Activated CD4-positive, alpha-beta T cell treated with anti-CD3 and anti-CD28 coated beads, Interleukin-10, Interleukin-2, amounts not matched to agents 100 ng/mL and 50 ng/mL, durations not matched to agents 16 hours and 8 hours (primary cell): ENCODE measurements at regions not wholly inside any gene's neighbourhood (a gene's known extent, or its start where the extent isn't known, plus 50 kb on each side); places are given as distances from the start of the nearest gene placed in this dataset.
"Not testable (repeated sequence)": the region's sequence is repeated elsewhere in the genome, so short reads cannot be mapped to it uniquely, and the experiment has no call there.

ENCODE experiments used
- DNase-seq: peaks from one replicate; pipeline ENCODE4 v3.0.0-alpha.2; 2020

GRCh38 chr5:157956271-157956885 lies 97.4 kb upstream of the CLINT1 start:
- DNase-seq = peak; percentile 38

GRCh38 chr5:157955541-157956172 lies 96.7 kb upstream of the CLINT1 start:
- no peak for DNase-seq

DNA sequence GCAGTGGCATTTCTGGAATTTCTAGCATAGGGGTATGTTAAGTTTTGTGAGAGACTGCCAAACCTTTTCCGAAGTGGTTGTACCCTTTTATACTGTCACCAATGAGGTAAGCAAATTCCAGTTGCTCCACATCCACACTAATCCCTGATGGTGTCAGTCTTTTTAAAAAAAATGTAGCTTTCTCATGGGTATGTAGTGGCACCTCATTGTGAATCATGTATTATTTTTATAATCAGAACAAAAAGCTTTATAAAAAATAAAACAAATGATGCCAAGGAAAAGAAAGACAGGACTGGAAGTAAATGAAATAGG lies 93.4 kb upstream of the CLINT1 start:
- no peak for DNase-seq

GRCh38 chr5:157951673-157952373 lies 92.9 kb upstream of the CLINT1 start:
- DNase-seq = no peak

- no peak for DNase-seq
These were observed 90.6 kb upstream of the CLINT1 start for GRCh38 chr5:157949520-157949919.

DNA sequence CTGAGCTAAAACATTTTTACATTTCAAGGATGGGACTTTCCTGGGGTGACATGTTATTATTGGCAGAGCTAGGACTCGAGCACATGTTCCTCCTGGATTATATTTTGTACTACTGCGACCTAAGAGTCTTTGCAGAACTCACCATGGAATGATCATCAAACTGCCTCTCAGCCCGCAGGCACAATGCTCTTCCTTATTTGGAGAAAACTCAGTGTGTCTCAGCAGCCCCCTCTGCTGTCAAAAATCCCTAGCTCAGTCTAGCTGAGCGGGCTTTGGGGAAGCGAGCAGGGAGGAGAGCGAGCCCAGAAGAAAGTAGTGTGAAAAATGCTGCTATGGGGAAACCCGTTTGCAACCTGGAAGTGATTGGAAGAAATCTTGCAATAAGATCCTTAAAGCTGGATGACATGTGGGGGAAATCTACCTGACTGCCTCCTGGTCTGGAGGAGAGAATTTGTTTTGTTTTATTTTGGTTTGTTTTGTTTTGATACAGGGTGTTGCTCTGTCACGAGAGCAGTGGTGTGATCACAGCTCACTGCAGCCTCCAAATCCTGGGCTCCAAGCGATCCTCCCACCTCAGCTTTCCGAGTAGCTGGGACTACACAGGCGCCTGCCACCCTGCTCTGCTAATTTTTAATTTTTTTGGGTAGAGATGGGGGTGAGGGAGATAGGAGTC lies 89.9 kb upstream of the CLINT1 start:
- peak; percentile 78 for DNase-seq

DNA sequence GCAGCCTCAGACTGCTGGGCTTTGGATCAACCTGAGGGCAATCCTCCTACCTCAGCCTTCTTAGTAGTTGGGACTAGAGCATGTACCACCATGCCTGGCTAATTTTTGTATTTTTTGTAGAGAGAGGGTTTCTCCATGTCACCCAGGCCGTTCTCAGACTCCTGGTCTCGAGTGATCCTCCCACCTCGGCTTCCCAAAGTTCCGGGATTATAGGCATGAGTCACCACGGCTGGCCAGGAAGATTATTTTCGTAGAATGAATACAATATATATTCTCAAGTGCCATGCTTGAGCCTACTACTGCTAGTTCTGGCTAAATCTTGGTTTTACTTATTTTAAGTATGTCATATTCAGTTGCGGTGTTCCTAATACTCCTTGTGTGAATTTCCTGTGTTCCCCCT lies 88.2 kb upstream of the CLINT1 start:
- DNase-seq = no peak

- DNase-seq = not testable (repeated sequence)
These were observed 86.9 kb upstream of the CLINT1 start for GRCh38 chr5:157945822-157946221.

DNA sequence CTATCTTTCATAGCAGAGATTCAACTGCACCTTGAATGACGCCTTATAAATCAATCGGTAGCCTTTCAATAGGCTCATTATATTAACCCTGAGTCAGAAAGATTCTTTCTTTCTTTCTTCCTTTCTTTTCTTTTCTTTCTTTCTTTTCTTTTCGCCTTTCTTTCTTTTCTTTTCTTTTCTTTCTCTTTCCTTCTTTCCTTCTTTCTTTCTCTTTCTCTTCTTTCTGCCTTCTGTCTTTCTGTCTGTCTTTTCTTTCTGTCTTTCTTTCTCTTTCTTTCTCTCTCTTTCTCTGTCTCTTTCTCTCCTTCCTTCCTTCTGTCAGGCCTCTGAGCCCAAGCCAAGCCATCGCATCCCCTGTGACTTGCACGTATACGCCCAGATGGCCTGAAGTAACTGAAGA lies 86.0 kb upstream of the CLINT1 start:
- no peak for DNase-seq

DNA sequence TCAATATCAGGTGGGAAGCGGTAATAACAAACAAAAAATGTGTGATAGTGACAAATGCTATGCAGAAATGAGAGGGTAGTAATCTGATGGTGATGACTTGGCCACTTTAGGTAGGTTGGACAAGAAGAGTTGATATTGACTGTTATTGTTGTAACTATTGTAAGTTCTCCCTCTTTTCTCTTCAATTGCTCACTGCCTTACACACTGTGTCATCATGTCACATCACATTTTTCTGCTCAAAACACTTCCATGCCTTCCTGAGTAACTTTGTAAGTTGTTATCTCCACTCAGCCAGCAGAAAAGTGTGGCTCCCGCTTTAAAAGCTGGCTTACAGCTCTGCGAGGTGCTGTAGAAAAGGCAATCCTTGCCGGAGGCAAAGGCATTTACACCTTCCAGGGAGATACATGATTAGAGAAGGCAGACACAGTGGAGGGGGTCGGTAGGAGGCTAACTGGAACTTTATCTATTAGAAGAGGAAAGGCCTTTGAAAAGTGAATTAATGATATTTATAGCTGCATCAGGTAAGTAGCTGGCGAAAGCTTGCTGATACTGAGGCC lies 85.2 kb upstream of the CLINT1 start:
- no peak for DNase-seq

DNA sequence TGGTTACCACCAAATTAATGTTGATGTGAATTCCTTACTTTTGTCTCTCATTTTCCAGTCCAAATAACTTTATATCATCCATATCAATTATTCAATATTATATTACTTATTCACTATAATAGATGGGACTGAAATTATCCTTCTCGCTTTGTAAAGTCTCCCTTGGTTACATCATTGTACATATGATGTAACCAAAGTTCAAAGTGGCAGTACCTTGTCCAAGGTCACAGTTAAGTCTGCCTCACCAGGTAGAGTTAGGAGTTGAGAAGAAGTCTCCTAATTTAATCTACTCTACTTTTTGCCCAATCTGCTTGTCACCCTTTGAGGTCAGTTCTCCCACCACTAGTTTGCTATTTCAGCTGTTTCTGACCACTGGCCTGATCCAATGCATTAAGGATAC lies 83.7 kb upstream of the CLINT1 start:
- no peak for DNase-seq

- no peak for DNase-seq
These were observed 82.7 kb upstream of the CLINT1 start for GRCh38 chr5:157941616-157942015.

- DNase-seq = not testable (repeated sequence)
These were observed 79.2 kb upstream of the CLINT1 start for GRCh38 chr5:157938101-157938500.

DNA sequence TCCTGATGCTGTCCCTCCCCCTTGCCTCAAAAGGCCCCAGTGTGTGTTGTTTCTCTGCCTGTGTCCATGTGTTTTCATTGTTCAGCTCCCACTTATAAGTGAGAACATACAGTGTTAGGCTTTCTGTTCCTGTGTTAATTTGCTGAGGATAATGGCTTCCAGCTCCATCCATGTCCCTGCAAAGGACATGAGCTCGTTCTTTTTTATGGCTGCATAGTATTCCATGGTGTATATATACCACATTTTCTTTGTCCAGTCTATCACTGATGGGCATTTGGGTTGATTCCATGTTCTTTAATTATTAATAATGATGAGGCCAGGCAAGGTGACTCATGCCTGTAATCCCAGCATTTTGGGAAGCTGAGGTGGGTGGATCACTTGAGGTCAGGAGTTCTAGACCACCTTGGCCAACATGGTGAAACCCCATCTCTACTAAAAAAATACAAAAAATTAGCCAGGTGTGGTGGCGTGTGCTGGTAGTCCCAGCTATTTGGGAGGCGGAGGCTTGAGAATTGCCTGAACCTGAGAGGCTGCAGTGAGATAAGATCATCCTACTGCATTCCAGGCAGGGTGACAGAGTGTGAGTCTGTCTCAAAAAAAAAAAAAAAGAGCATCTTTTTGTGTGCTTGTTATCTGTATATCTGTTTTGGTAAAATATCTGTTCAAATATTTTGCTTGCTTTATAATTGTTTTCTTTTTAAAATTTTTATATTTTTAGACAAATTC lies 78.0 kb upstream of the CLINT1 start:
- DNase-seq = not testable (repeated sequence)

DNA sequence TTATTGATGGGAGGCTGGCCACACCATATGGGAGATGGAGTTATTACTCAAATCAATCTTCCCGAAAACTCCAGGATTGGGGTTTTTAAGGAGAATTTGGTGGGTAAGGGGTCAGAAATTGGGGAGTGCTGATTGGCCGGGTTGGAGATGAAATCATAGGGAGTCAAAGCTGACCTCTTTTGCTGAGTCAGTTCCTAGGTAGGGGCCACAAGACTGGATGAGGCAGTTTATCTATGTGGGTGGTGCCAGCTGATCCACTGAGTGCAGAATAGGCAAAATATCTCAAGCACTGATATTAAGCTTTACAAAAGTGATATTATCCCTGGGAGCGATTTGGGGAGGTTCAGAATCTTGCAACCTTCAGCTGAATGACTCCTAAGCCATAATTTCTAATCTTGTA lies 75.7 kb upstream of the CLINT1 start:
- no peak for DNase-seq

- DNase-seq = no peak
These were observed 74.1 kb upstream of the CLINT1 start for GRCh38 chr5:157933005-157933404.

DNA sequence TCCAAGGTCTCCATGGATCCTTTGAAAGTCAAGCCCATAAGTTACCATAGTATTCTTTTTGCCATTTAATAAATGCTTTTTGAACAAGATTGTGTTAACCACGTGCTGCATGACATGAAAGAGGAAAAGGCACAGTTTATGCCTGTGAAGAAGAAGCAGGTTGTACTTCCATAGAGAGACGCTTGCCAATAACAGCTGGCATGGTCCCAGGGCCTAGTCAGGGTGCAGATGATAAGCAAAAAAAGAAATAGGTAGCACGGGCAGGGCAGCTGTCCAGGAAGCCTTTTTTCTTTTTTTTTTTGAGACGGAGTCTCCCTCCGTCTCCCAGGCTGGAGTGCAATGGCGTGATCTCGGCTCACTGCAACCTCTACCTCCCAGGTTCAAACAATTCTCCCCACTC lies 71.8 kb upstream of the CLINT1 start:
- no peak for DNase-seq

DNA sequence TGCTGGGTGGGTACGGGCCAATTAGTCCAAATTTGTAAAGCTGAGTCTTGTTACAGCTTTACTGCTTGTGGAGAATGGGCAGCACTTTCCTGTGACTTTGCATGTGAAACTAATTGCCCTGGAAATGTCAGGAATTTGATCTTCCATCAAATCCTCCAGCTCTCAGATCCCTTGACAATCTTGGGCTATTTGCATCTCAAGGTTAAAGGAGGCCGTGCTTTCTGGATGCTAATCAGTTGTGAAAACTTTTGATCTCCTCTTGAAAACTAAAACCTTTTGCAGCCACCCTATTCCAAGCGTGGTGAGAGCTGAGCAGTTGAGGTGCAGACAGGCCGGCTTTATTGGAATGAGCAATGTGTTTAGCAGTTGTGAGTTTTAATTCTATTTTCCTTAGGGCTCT lies 68.0 kb upstream of the CLINT1 start:
- DNase-seq = no peak

- no peak for DNase-seq
These were observed 67.1 kb upstream of the CLINT1 start for GRCh38 chr5:157925786-157926671.

DNA sequence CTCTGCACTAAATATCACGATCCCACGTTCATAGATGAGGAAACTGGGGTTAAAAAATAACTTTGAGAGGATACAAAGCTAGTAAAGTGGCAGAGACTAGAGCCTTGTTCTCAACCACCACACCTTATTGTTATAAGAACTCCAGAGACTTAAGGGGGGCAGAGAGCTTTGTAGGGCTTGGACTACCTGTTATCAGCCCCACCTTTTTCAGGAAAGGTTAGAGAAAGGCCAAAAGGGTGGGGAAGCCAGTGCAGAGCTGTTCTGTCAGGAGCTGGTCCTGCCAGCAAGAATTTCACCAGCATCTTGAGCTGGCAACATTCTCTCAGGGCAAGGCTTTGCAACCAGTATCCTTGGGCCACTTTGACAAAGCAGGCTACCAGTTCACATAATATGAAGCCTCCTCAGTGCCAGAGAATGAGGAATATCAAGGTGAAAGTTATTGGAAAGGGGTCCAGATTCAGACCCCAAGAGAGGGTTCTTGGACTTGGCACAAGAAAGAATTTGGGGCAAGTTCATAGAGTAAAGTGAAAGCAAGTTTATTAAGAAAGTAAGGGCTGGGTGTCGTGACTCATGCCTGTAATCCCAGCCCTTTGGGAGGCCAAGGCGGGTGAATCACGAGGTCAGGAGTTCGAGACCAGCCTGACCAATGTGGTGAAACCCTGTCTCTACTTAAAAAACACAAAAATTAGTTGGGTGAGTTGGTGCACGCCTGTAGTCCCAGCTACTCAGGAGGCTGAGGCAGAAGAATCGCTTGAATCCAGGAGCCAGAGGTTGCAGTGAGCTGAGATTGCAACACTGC lies 66.2 kb upstream of the CLINT1 start:
- no peak for DNase-seq

DNA sequence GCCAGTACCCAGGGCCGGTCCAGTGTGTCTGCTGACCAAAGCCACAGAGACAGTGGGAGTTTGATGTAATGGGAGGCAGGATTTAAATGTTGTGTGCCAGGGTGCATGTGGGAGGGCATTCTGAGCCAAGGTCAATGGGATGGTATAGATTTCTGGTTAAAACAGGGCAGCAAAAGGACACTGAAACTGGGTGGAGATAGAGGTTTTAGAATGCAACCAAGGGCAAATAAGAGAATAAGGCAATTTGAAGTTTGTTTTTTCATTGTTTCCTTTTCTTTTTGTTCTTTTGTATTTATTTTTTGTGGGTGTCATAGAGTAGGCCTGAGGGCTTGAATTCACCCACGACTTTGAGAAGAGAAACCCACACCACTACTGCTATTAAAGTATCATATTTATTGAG lies 65.5 kb upstream of the CLINT1 start:
- DNase-seq = no peak
